ENCODE measurements at regions not wholly inside any gene's neighbourhood (a gene's known extent, or its start where the extent isn't known, plus 50 kb on each side); places are given as distances from the start of the nearest gene placed in this dataset.

DNA sequence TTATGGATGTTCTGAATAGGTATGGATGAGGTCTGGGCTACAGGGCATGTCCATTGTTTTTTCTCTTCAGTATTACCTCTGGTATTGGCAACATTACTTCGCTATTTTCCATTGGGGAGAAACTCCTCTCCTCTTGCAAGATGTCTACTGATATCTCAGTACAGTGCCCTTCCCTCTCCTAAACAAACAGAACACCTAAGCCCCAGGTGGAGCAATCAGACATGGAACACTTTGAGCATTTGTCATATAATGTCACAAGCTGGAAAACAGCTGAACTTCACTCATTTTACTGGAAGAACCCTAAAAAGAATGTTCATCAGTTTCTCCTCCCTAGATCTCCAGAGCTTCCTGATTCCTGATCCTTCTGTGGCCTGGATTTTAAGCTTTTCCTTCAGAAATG, 339.8 kb downstream of the FRK start:
- no peaks in the 10 kb centered on the region for H3K27me3 Mint-ChIP-seq
- H3K27ac Mint-ChIP-seq = no peak overlapping the region
- H3K4me3 Mint-ChIP-seq = no peak overlapping the region
- H3K36me3 Mint-ChIP-seq = no peaks in the 10 kb centered on the region
- H3K9me3 Mint-ChIP-seq = peaks cover 0 to 7% (median 2%) of the 10 kb centered on the region in 3 donors
- H3K4me1 Mint-ChIP-seq = no peaks in the 10 kb centered on the region

DNA sequence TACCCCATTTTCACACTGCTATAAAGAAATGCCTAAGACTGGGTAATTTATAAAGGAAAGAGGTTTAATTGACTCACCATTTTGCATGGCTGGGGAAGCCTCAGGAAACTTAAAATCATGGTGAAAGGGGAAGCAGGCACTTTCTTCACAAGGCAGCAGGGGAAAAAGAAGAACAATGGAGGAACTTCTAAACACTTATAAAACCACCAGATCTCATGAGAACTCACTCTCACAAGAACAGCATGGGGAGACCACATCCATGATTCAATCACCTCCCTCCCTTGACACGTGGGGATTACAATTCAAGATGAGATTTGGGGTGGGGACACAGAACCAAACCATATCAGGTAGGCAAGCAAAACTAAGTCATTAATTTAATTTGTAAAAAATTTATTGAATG, 343.2 kb downstream of the FRK start:
- H3K4me1 Mint-ChIP-seq = no peaks in the 10 kb centered on the region
- peaks cover 0 to 3% (median 2%) of the 10 kb centered on the region in 3 donors for H3K9me3 Mint-ChIP-seq
- no peaks in the 10 kb centered on the region for H3K27me3 Mint-ChIP-seq
- H3K36me3 Mint-ChIP-seq = no peaks in the 10 kb centered on the region
- no peak overlapping the region for H3K27ac Mint-ChIP-seq
- no peak overlapping the region for H3K4me3 Mint-ChIP-seq

DNA sequence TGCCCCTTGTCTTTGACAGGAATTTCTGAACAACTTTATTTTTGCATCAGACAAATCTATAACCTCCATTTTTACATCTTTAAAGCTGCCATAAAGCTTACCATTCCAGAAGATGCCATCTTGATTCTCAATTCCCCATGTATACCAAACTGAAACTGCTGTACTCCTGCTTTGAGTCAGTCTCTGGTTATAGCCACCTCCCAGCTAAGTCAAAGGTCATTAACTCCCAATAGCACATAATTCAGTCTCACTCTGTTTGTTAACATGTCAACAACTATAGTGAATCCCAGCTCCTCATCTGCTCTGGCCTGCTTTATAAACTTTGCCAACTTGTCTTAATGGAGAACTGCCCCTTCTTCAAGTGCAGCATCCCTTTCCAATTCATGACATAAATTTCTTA, 343.6 kb downstream of the FRK start:
- Mint-ChIP-seq H3K36me3 (no peaks in the 10 kb centered on the region), H3K9me3 (peaks cover 0 to 3% (median 2%) of the 10 kb centered on the region in 3 donors), H3K27me3 (no peaks in the 10 kb centered on the region), H3K4me3 (no peak overlapping the region), H3K27ac (no peak overlapping the region), H3K4me1 (no peaks in the 10 kb centered on the region)

DNA sequence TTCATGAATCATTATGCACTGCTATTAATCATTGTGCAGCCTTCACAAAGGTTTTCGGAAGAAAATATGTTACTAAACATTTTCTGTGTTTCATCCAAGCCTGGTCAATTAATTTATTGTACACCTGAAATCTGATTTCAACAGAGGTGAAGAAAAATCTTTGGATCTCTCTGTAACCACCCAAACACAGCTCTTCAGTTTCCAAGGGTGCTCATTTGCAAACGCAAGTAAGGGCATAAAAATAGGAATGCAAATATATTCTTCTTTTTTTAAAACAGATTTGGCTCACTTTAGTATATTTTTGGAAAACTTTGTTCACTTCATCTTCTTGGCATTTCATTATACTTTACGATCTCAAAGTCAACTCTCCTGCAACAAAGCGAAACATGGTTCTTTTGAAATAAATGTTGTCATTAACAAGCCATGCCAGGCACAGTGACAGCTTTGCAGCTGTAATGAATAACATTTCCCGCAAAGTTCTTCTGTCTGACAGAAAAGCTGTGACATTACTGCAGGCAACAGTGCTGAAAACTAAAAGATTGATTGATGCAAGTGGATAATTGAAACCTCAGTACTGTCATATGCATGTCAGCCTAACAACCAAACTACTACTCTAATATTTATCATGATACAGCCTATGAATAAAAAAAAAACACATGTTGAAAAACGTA, 348.3 kb downstream of the FRK start:
- no peaks in the 10 kb centered on the region for H3K9me3 Mint-ChIP-seq
- no peaks in the 10 kb centered on the region for H3K4me1 Mint-ChIP-seq
- no peaks in the 10 kb centered on the region for H3K36me3 Mint-ChIP-seq
- no peaks in the 10 kb centered on the region for H3K27me3 Mint-ChIP-seq
- H3K4me3 Mint-ChIP-seq = no peak overlapping the region
- H3K27ac Mint-ChIP-seq = no peak overlapping the region

DNA sequence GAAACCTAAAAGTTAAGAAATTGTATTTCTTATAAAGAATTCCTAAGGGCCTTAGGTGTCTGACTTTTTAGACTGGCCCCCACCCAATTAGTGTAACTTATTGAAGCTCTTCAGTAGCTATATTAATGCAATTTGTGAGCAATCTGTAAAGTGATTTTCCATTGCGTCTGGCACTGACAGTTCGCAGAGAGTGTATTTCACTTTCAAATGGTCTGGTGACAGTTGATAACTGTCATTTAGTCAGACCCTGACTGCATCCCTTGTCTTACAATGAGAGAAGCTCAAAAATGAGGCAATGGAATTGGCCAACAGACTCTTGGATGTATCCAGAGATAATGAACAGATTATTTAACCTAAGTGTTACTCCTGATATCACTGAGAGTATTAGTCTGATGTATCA, 351.8 kb downstream of the FRK start:
- Mint-ChIP-seq H3K4me1 (no peaks in the 10 kb centered on the region), H3K27me3 (no peaks in the 10 kb centered on the region), H3K9me3 (peaks cover 0 to 4% (median 2%) of the 10 kb centered on the region in 3 donors), H3K27ac (no peak overlapping the region), H3K36me3 (no peaks in the 10 kb centered on the region), H3K4me3 (no peak overlapping the region)

DNA sequence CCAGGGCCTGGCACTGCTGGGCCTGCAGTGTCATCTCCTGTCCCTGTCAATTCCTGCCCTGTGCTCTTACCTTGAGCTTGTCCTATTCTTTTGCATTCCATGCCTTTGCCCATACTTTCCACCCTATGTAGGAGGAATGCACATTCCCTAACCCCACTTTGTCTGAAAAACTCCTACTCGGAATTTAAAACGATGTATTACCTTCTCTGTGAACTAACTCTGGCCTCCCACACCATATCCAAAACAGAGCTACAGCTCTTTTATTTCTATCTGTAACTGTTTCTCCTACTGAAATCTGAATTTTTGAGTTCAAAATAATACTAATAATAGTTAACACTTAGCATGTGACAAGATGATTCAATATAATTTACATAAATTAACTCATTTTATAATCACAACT, 353.7 kb downstream of the FRK start:
- H3K4me1 Mint-ChIP-seq = no peaks in the 10 kb centered on the region
- peaks cover 0 to 11% (median 9%) of the 10 kb centered on the region in 3 donors for H3K9me3 Mint-ChIP-seq
- H3K36me3 Mint-ChIP-seq = peaks cover 1% of the 10 kb centered on the region
- no peaks in the 10 kb centered on the region for H3K27me3 Mint-ChIP-seq
- H3K4me3 Mint-ChIP-seq = no peak overlapping the region
- no peak overlapping the region for H3K27ac Mint-ChIP-seq

DNA sequence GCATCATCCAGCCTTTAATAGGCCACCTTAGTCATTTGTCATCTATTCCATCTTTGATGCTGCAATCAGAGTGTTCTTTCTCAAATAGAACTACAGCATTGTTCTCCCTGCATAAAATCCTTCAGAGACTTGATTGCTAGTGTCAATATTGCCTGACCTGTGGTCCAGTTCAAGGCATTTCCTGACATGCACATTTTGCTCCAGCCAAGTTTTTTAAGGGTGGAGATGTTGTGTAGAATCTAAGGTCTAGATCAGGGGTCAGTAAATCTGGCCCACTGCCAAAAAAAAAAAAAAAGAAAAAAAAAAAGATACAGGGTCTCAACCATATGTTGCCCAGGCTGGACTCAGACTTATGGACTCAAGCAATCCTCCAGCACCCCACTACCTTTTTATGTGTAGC, 354.4 kb downstream of the FRK start:
- no peaks in the 10 kb centered on the region for H3K4me1 Mint-ChIP-seq
- no peak overlapping the region for H3K27ac Mint-ChIP-seq

DNA sequence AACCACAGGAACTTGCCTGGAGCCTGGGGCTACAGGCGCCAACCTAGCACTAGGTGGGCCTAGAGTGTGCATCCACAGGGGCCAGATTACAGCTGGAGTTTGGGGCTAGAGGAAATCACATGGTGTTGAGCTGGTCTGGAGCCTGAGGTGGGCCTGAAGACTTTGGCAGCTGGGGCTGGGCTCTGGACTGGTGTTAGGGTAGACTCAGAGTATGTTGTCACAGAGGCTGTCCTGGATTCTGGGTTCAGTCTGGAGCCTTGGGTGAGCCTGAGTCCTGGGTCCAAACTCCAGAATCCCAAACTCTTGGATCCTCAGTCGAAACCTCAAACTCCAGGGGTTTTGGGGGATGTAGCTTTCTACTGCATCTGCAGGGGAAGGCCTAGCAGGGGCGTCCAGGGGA, 356.7 kb downstream of the FRK start:
- Mint-ChIP-seq H3K36me3 (peaks cover 1% of the 10 kb centered on the region), H3K4me3 (no peak overlapping the region), H3K27me3 (no peaks in the 10 kb centered on the region), H3K4me1 (no peaks in the 10 kb centered on the region), H3K9me3 (peaks cover 0 to 15% (median 9%) of the 10 kb centered on the region in 3 donors), H3K27ac (no peak overlapping the region)

More for the DNA sequence above, 354.4 kb downstream of the FRK start:
- peaks cover 1% of the 10 kb centered on the region for H3K36me3 Mint-ChIP-seq
- H3K9me3 Mint-ChIP-seq = peaks cover 0 to 15% (median 9%) of the 10 kb centered on the region in 3 donors
- no peak overlapping the region for H3K4me3 Mint-ChIP-seq
- no peaks in the 10 kb centered on the region for H3K27me3 Mint-ChIP-seq

DNA sequence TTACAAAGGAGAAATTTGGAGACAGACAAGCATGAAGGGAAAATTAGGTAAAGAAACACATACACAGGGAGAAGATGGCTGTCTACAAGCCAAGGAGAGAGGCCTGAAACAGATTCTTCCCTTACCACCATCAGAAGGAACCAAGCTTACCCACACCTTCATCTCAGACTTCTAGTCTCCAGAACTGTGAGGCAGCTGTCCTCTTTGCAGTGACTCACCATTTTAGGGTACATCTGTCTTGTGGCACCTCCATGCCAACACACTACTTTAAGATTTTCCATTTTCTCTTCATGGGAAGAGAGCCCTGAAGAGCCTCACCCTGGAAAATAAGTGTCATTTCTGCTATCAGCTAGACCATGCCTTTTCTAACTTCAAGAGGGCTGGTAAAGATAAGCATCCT, 369.3 kb downstream of the FRK start:
- H3K4me1 Mint-ChIP-seq = no peaks in the 10 kb centered on the region
- H3K27me3 Mint-ChIP-seq = no peaks in the 10 kb centered on the region

DNA sequence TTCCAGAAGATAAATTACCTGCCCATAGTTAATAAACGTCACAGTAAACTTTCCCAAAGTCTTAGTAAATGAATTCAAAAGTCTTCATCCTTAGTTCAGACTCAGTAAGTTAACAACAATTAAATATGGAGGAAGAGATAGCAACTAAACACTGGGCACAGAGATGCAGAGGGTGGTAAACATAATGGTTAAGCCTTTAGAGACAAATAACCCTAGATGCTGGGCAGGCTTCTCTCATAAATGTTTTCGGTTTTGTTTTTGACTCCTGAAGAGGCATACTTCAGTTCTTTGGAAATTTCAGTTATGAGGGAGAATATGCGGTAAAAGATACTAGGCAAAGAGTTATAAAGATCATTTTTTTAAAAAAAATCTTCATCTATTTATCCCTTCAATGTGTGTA, 369.8 kb downstream of the FRK start:
- H3K9me3 Mint-ChIP-seq = no peaks in the 10 kb centered on the region
- no peaks in the 10 kb centered on the region for H3K36me3 Mint-ChIP-seq
- H3K27me3 Mint-ChIP-seq = no peaks in the 10 kb centered on the region
- no peaks in the 10 kb centered on the region for H3K4me1 Mint-ChIP-seq
- H3K4me3 Mint-ChIP-seq = no peak overlapping the region
- no peak overlapping the region for H3K27ac Mint-ChIP-seq

More for the DNA sequence above, 369.3 kb downstream of the FRK start:
- Mint-ChIP-seq H3K9me3 (peaks cover 0 to under 1% (median 0%) of the 10 kb centered on the region in 3 donors), H3K4me3 (no peak overlapping the region), H3K27ac (no peak overlapping the region), H3K36me3 (no peaks in the 10 kb centered on the region)

DNA sequence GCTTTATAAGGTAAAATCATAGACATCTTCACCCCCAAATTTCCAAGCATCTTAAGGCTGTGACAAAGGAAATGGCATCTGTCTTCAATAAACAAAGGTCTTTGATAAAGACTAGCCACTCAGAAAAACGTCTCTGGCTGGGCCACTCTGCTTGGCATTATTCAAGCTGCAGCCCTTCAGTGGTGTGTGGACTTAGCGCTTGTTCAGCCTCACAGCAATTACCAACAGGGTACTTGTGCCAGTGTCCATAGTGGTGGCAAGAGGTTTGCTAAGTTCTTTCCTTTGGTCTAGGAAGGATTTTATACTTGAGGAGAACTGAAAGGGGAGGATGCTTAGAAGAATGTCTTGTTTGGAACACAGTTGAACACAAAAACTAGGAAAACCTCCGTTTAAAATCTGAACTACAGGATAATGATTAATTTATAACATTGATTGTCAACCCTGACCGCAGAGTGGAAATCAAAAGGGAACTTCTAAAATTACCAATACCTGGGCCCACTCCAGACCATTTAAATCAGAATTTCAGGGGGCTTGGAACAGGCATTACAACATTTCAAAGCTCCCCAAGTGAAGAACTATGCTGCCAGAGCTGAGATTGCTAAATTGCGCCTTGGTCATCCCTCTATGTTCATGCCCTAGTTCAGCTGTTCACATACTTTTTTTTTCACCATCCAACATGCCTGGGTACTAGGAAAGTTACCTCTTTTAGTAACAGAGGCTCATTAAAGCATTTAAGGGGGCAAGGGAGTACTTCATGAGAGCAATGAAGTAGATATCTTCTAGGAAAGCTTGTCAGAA, 378.5 kb downstream of the FRK start:
- Mint-ChIP-seq H3K4me1 (no peaks in the 10 kb centered on the region), H3K36me3 (no peaks in the 10 kb centered on the region), H3K27ac (no peak overlapping the region), H3K27me3 (no peaks in the 10 kb centered on the region), H3K4me3 (no peak overlapping the region), H3K9me3 (no peaks in the 10 kb centered on the region)

DNA sequence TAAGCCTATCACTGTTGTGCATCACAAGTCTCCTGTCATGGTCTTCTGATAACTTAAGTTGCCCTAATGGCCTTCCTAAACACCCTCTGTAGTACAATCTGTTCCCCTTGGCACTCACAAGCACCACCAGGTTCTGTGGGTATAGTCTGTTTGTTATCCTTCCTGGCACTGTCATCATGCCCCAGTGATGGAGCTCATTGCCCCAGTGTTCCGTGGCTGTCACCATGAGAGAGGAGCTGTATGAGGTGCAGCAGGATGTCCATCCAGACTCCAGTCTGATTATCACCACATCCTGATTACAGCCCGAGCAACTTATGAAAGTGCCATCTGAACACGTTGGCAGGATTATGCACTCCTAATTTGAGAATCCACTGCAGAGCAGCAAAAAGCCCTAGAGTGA, 380.1 kb downstream of the FRK start:
- no peaks in the 10 kb centered on the region for H3K36me3 Mint-ChIP-seq
- no peak overlapping the region for H3K4me3 Mint-ChIP-seq
- H3K27me3 Mint-ChIP-seq = no peaks in the 10 kb centered on the region
- no peaks in the 10 kb centered on the region for H3K4me1 Mint-ChIP-seq
- no peak overlapping the region for H3K27ac Mint-ChIP-seq
- H3K9me3 Mint-ChIP-seq = no peaks in the 10 kb centered on the region

DNA sequence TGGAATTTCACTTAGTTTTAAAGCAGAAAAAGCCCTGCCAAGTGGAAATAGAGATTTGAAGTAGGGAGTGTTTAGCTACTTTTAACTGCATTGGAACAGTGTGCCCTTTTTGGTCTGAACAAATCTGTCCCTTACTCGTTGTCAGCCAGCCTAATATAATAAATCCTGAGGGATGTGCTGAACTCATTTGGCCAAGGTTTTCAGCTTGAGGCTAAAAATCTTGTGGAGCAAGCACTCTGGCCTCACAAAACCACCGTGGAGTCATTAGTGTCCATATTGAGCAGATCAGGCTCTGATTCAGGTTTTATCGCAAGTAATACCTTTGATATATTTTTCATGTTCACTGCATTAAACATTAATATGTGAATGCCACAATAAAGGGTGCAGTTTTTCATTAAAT, 383.5 kb downstream of the FRK start:
- no peaks in the 10 kb centered on the region for H3K9me3 Mint-ChIP-seq
- no peaks in the 10 kb centered on the region for H3K36me3 Mint-ChIP-seq
- no peaks in the 10 kb centered on the region for H3K27me3 Mint-ChIP-seq
- H3K27ac Mint-ChIP-seq = no peak overlapping the region
- no peak overlapping the region for H3K4me3 Mint-ChIP-seq
- H3K4me1 Mint-ChIP-seq = no peaks in the 10 kb centered on the region

DNA sequence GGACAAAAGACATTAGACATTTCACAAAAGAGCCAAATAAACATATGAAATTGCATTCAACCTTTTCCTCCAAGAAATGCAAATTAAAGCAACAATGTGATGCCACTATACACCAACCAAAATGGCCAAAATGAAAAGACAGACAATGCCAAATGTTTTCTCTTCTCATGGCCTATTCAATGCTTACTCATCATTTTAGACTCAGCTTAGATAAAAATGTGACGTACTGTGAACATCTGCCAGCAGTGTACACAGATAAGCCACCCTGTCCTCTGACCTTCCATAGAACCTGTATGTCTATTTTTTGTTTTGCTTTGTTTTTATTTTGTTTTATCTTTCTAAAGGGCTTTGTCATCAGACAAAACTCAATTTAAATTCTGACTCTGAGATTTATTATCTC, 385.2 kb downstream of the FRK start:
- no peaks in the 10 kb centered on the region for H3K27me3 Mint-ChIP-seq
- no peak overlapping the region for H3K27ac Mint-ChIP-seq
- H3K36me3 Mint-ChIP-seq = no peaks in the 10 kb centered on the region
- no peaks in the 10 kb centered on the region for H3K9me3 Mint-ChIP-seq
- H3K4me3 Mint-ChIP-seq = no peak overlapping the region
- no peaks in the 10 kb centered on the region for H3K4me1 Mint-ChIP-seq

DNA sequence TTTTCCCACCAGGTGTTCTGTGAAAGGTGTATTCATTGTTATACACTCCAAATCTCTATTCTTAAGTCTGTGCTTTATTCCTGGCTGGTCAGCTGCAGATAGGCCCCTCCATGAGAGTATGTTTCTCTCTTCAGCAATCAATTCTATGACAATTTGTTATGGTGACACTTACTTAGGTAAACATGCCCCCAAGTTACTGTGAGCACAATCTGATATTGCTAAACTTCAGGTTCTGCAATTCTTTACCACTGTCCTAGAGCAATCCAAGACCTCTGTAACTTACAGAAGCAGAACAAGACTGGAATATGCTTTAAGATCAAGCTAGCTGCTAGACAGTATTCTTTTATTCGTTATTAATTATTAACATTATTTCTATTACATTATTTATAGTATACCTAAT, 391.9 kb downstream of the FRK start:
- H3K27ac Mint-ChIP-seq = no peak overlapping the region
- no peaks in the 10 kb centered on the region for H3K27me3 Mint-ChIP-seq
- H3K36me3 Mint-ChIP-seq = no peaks in the 10 kb centered on the region
- no peaks in the 10 kb centered on the region for H3K9me3 Mint-ChIP-seq
- H3K4me3 Mint-ChIP-seq = no peak overlapping the region
- H3K4me1 Mint-ChIP-seq = no peaks in the 10 kb centered on the region

DNA sequence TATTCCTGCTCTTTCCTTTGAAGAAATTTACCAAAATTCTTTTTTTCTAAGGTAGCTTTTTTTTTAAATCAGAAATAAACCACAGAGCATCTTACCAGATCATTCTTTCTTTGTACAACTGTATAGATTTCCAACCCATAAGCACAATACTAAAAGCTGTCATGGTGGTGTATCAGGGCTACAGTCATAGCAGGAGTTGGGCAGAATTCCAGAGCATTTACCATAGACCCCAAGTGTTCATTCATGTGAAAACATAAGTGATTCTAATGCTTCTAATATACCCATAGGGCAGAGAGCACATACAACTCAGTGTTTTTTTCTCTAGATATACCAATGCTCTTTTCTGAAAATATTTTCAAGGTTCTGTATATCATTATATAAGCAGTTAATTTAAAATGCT, 392.5 kb downstream of the FRK start:
- no peaks in the 10 kb centered on the region for H3K27me3 Mint-ChIP-seq
- H3K27ac Mint-ChIP-seq = no peak overlapping the region
- H3K36me3 Mint-ChIP-seq = no peaks in the 10 kb centered on the region
- no peak overlapping the region for H3K4me3 Mint-ChIP-seq
- no peaks in the 10 kb centered on the region for H3K9me3 Mint-ChIP-seq
- no peaks in the 10 kb centered on the region for H3K4me1 Mint-ChIP-seq

Measured in IgD-negative memory B cell (primary cell).